Right lobe of liver (tissue), 4 donors: ENCODE measurements at regions not wholly inside any gene's neighbourhood (a gene's known extent, or its start where the extent isn't known, plus 50 kb on each side); places are given as distances from the start of the nearest gene placed in this dataset.

Experiments
- CTCF ChIP-seq, 4 donors: fragments of 200-600 bp in 3 of 4; fragments of 450-650 bp in 1 of 4; IDR thresholded peaks; one replicate each; pipeline versions ENCODE4 v1.5.1 to v1.8.0; 2016 to 2022; ENCODE audit warnings: antibody characterized with exemption in 4 of 4, mild to moderate bottlenecking in 2 of 4
- POLR2A ChIP-seq: fragments of 450-650 bp; IDR thresholded peaks from one replicate; pipeline ENCODE4 v1.6.1; 2017; ENCODE audit warnings: antibody characterized with exemption, mild to moderate bottlenecking
- donor health status: DM: no; HTN: no; CAD: no.
- donor health status: DM: no; HTN: no; CAD: no.
- donor health status: DM: no; HTN: yes; CAD: no.

GRCh38 chr21:28016571-28016970, 976.1 kb downstream of the LTN1 start:
- no peak for TF ChIP-seq CTCF (IDR thresholded peaks at IDR 0.05)
- no peak for TF ChIP-seq POLR2A
